GM19397 (cell line): ENCODE measurements at regions not wholly inside any gene's neighbourhood (a gene's known extent, or its start where the extent isn't known, plus 50 kb on each side); places are given as distances from the start of the nearest gene placed in this dataset.
"Not testable (repeated sequence)": the region's sequence is repeated elsewhere in the genome, so short reads cannot be mapped to it uniquely, and the experiment has no call there.

Experiments used
- ATAC-seq: cut with Tn5 transposase; IDR thresholded peaks from one replicate; pipeline ENCODE4 v1.9.1; 2021; ENCODE audit warnings: mild to moderate bottlenecking, moderate library complexity; ENCODE audit not compliant: unreplicated experiment

DNA sequence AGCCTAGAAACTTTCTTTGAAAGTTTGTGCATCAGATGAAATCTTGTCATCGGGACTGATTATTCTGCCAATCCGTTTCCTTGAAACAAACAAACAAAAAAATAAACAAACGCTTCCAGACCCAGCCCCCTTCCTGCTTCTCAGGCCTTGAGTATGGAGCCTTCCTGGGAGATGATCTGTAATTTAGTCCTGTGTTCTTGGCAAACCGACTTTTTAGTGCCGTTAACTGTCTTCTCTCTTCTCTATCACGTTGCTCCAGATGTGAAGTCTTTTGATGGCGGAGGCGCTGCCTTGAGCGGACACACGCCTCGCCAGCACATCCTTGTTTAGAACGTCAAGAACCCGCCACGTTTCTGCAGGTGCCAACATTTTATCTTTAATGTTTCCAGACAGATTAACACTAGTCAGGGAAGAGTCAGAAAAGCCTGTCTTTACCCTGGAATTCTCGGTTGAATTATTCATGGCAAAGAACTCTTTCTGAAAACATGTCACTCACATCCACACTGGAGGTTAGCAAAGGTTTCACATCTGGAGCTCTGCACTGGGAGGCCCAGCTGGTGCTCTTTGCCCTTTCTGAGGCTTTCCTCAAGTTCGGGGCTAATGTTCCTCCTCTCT lies 265.7 kb upstream of the C1orf174 start:
- ATAC-seq, result no peak

DNA sequence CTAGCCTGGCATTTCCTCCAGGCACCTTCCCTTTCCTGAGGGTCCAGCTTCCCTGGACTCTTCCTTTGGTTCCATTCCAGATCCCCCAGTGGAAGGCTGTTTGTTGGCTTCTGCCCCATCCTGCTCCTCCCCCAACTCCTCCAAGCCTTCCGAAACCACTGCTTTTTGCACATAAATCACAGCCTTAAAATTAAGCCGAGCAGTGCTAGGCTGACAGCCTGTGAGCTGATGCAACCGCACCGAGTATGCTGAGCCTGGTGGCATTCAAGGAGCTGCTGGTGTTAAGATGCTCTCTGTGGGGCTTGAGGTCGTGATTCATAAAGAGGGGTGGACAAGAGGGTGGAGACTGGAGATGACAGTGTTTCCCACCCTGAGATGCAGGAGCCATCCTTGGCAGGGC lies 266.6 kb upstream of the C1orf174 start:
- ATAC-seq, result no peak

GRCh38 chr1:4169991-4170390 lies 269.9 kb upstream of the C1orf174 start:
- no peak for ATAC-seq

GRCh38 chr1:4170548-4171340 lies 270.7 kb upstream of the C1orf174 start:
- no peak for ATAC-seq

DNA sequence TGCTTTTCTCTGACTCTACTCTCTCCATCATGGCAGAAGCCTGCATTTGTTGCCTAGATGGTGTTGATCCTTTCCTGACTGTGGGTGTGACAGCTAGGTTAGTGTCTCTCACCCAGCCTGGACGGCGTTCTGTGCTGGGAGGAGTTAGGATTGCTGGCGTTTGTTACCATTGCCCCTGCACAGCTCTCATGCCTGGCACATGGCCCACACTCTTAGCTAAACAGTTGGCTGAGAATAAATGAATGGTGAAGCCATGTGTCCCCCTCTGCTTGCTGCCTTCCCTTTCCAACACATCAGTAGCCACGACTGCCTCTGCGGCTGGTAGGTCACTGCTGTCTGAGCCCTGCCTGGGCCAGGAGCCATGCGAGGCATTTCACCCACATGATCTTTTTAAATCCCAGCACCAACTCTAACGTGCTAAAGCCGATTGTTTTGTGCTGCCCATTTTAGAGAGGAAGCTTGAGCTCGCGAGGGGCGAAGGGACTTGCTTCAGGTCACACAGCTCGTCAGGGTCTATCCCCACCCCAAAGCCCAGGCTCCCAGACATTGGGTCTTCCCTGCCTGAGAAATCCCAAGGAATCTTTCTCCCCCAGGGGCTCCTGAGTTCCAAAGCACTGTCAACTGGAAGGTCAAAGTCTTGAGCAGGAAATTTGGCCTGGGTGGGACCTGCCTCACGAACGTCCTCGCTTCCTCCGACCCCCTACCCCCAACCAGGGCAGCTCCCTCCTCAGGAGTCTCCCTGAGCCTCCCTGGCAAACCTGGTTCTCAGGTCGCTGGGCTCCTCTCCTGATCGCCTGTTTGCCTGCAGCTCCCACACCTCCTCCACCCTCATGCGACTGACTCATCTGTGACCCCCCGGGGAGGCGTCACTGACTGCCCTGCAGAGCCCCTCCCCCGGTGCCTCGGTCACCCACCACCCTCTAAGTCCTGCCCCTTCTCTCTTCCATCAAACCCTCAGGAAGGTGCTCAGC lies 271.7 kb upstream of the C1orf174 start:
- ATAC-seq, result no peak

DNA sequence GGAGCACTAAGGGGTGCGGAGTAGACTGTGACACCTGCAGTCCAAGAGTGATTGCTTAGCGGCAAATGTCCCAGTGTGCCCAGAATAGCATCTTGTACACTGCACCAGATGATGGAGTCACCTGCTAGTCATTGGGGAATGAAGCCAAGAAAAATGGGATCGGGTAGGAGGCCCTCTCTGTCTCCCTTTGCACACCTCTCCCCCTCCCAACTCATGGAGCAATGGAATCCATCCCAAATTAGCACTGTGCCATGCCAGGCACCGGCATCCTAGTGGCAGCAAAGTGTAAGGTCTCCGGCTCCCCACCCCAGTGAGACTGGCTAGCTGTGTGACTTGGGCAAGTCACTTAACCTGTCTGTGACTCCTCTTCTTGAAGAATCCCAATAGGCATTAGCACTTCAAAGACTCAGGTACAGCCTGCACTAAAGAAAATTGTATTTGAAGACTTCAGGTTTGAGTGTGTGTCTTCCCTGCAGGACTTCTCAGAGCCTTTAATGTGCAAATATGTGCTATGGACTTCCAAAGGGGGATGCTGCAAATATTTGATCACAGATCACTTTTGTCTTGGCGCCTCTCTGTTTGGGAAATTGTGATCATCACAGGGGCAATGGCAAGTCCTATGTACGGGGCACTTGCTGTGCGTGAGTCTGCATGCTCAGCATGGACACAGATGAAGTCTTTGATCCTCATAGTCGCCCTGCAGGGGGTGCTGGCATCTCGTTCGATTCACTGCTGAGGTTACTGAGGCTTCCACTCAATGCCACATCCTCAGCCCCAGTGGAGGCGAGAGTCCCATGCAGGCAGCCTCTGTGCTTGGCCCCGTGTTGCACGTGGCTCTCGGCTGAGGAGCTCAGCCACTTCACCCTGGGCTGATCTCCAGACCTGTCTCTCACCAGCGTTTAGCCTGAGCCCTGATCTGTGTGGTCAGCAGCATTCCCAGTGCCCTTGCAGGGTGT lies 272.9 kb upstream of the C1orf174 start:
- no peak for ATAC-seq

- no peak for ATAC-seq
Measured at GRCh38 chr1:4173731-4174130, 273.7 kb upstream of the C1orf174 start.

DNA sequence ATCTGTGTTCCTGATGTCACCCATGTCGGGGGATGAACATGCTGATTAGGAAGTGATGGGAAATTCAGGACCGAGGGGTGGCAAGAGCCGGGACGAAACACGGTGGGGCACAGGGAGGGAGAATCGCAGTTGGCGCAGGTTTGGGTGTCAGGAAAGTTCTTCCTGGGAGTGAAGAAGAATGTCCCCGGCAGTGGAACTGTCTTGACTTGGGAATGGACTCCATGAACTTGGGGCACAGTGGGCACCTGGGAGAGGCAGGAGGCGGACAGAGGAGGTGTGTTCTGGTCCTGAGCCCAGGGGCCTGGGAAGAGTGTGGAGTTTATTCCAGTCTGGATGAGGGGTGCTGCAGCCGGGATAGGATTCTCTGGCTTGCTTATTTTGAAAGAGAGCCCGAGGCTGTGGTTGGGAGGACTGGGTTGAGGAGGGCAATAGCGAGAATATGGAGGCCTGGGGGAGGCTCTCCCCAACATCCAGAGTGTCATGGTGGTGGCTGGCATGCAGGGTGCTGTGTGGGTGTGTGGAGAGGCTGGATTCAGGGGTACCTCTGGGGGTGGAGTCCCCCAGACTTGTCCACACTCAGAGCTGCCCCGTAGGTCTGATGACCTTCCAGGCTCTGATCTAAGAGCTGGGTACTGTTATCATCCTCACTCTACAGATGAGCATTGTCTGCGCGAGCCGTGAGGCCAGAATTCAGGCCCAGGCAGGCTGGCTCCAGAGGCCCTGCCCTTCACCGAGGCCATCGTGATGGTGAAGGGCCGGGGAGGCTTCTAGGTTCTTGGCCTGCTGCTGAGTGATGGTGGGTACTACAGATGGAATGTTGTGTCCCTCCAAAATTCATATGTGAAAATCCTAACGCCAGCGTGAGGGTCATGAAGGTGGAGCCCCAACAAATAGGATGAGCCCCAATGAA lies 274.5 kb upstream of the C1orf174 start:
- no peak for ATAC-seq

- no peak for ATAC-seq
Measured at GRCh38 chr1:4175566-4176405, 275.7 kb upstream of the C1orf174 start.

- no peak for ATAC-seq
Measured at GRCh38 chr1:4176841-4177240, 276.8 kb upstream of the C1orf174 start.

DNA sequence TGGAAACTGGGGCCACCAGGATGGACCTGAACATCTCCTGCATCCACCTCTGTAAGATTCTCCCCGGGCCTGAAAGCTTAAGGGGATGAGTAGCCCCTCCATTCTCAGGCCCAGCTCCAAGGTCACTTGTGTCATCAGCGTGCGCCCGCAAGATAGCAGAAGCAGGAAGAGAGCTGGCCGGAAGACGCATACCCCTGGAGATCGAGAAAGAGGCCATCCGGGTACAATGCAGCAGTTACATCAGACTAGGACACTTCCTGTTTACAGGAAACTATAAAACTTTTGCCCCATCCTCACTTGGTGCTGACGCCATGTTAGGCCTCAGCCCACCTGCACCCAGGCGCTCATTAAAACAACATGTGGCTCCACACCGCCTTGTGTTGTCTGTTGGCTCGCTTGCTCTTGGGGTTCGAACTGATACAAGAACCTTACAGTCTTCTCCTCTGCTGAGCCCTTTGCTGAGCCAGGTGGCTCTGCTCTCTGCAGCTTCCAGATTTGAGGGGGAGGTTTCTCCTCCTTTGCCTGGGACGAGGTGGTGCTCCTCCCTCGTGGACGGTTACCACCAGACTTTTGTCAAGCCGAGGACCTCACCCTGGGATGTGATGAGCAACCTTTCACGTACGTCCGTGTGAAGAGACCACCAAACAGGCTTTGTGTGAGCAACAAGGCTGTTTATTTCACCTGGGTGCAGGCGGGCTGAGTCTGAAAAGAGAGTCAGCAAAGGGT lies 277.5 kb upstream of the C1orf174 start:
- ATAC-seq, result no peak

DNA sequence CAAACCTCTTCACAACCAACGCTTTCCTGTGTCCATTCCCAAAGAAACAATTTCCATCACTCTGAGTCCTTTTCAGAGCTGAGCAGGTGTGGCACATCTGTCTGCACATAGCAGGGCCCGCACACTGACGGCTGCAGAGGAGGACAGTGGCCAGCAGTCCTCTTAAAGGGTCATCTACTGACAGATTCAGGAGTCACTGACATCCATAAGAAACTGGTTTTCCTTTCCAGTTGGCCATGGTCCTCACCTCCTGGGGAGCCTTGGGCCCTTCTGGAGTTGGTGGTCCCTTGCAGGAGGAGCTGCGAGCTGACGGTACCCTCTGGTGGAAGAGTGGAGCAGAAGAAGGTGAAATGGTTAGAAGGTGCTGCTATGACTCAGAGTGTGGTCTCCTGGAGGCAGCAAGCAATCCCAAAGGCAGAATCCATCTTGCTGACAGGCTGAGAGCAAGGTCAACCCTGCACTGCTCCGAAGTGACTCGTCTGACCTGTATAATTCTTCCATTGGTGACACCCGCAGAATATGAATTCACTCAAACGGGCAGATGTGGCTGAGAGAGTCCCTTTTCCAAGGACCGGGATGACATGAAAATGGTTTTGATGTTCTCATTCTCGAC lies 278.5 kb upstream of the C1orf174 start:
- no peak for ATAC-seq

DNA sequence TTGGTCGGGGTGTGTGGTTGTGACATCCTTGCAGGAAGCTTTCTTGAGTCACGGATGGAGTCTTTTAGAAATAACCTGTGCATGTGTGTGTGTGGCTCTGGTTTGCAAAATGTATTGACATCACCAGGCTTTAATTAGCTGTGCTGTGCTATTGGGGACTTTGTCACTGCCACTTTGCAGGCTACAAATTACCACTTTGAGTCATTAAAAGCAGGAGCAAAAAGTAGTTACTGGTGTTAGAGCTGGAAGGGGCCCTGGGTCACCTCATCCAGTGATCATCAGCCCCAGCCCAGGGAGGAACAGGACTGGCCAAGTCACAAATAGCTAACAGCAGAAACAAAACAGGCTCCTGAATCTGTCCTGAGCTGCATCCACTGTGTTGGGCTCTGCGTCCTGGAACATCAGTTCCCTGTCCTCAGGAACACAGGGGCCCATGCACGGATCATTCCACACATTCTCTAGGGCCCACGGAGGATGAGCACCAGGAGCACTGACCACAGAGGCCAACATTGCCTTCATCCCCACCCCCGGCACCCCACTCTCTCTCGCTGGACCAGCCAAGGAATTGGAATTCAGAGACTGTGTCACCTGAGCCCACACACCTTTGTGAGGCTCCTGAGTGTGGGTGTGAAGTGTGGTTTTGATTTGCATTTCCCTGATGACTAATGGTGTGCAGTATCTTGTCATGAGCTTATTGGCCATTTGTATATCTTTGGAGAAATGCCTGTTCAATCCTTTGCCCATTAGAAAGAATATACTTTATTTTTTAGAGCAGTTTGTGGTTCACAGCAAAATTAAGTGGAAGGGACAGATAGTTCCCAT lies 280.1 kb upstream of the C1orf174 start:
- no peak for ATAC-seq

- ATAC-seq, result not testable (repeated sequence)
Measured at GRCh38 chr1:4186486-4186885, 286.4 kb upstream of the C1orf174 start.

- no peak for ATAC-seq
Measured at GRCh38 chr1:4203501-4203900, 303.4 kb upstream of the C1orf174 start.

- no peak for ATAC-seq
Measured at GRCh38 chr1:4207183-4207582, 307.1 kb upstream of the C1orf174 start.
